ENCODE measurements at regions not wholly inside any gene's neighbourhood (a gene's known extent, or its start where the extent isn't known, plus 50 kb on each side); places are given as distances from the start of the nearest gene placed in this dataset.
A peak's percentile ranks its signal among the peaks of the same experiment; 100 is the strongest.

GRCh38 chr2:217530392-217531090, 472.3 kb downstream of the TNS1 start:
- TF ChIP-seq, protein P1, sequence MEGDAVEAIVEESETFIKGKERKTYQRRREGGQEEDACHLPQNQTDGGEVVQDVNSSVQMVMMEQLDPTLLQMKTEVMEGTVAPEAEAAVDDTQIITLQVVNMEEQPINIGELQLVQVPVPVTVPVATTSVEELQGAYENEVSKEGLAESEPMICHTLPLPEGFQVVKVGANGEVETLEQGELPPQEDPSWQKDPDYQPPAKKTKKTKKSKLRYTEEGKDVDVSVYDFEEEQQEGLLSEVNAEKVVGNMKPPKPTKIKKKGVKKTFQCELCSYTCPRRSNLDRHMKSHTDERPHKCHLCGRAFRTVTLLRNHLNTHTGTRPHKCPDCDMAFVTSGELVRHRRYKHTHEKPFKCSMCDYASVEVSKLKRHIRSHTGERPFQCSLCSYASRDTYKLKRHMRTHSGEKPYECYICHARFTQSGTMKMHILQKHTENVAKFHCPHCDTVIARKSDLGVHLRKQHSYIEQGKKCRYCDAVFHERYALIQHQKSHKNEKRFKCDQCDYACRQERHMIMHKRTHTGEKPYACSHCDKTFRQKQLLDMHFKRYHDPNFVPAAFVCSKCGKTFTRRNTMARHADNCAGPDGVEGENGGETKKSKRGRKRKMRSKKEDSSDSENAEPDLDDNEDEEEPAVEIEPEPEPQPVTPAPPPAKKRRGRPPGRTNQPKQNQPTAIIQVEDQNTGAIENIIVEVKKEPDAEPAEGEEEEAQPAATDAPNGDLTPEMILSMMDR (IDR thresholded peaks at IDR 0.05): no peak
- TF ChIP-seq POLR2A (IDR thresholded peaks at IDR 0.05): no peak
- H3K27ac ChIP-seq: no peak overlapping the region
- intact Hi-C loops (cut with DNase I; ENCODE audit: low total_unique reads): no loop called here
- H3K4me1 ChIP-seq: peaks cover 12% of the 10 kb centered on the region
- WGBS, 2 donors: 56 to 57% methylated on average over 2 of the region's 2 CpGs
- H3K27me3 ChIP-seq: no peaks in the 10 kb centered on the region
- H3K4me3 ChIP-seq: no peak overlapping the region
- DNase-seq: peak; percentile 72
- no peaks in the 10 kb centered on the region for H3K36me3 ChIP-seq (ENCODE audit: low read depth, missing control alignments)
- H3K9me3 ChIP-seq: no peaks in the 10 kb centered on the region

GRCh38 chr2:217529271-217529670, 473.5 kb downstream of the TNS1 start:
- H3K27me3 ChIP-seq: no peaks in the 10 kb centered on the region
- no peak overlapping the region for H3K27ac ChIP-seq
- DNase-seq: no peak
- no peak for TF ChIP-seq POLR2A (IDR thresholded peaks at IDR 0.05)
- TF ChIP-seq, protein P1 (IDR thresholded peaks at IDR 0.05): no peak
- WGBS, 2 donors: 78 to 95% methylated on average over 2 of the region's 2 CpGs
- no peaks in the 10 kb centered on the region for H3K36me3 ChIP-seq (ENCODE audit: low read depth, missing control alignments)
- intact Hi-C loops (cut with DNase I; ENCODE audit: low total_unique reads): no loop called here
- H3K9me3 ChIP-seq: no peaks in the 10 kb centered on the region
- no peak overlapping the region for H3K4me3 ChIP-seq
- H3K4me1 ChIP-seq: peaks cover 12% of the 10 kb centered on the region

DNA sequence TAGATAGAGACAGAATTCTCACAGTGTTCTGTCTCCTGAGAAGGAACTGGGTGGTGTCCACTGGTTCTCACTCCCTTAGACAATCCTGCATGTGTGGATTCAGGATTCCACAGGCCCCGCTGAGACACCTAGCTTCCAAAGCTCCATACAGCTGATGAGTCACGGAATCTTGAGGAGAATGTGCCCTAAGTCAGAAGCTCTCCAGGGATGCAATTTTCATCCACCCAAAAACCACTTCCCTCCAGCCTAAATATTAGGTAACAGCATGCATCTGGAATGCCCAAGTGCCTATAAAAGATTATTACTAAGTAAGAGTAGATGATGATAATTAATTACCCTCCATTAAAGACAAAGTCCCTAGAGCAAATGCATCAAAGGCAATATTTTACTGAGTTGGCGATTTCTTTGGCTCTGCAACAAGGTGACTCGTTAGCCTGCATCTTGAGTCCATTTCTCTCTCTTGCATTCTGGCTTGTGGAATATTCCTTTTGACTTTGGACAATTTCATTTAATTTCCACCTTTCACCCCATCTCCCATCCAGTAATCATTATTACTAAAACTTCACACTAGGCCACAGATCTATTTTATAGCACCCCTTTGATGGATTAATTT, 475.1 kb downstream of the TNS1 start:
- TF ChIP-seq POLR2A (IDR thresholded peaks at IDR 0.05): no peak
- TF ChIP-seq, protein P1 (IDR thresholded peaks at IDR 0.05): no peak
- Histone ChIP-seq H3K4me1 (peaks cover 16% of the 10 kb centered on the region), H3K27ac (no peak overlapping the region), H3K4me3 (no peak overlapping the region), H3K36me3 (ENCODE audit: low read depth, missing control alignments) (no peaks in the 10 kb centered on the region), H3K9me3 (no peaks in the 10 kb centered on the region), H3K27me3 (no peaks in the 10 kb centered on the region)
- 91 to 96% methylated on average over 4 of the region's 4 CpGs for WGBS, 2 donors
- no peak for DNase-seq
- intact Hi-C loops (cut with DNase I; ENCODE audit: low total_unique reads): no loop called here

DNA sequence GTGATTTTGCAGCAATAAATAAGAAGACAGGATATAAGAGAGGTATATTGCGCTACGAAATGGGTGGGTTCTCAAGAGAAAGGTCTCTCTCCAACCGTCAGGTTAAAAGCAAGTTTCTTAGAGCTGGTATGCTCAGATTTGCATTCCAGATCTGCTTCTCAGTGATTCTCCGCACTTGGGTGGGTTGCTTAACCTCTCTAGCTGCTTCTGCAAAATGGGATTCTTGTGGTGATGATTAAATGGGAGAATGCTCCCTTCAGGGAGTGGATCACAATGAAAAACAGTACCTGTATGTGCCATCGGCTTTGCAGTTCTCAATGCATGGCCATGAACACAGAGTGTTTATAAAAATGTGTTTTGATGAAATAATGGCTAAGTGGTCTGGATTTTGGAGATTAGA, 477.7 kb downstream of the TNS1 start:
- 90 to 92% methylated on average over 5 of the region's 5 CpGs for WGBS, 2 donors
- Histone ChIP-seq H3K9me3 (no peaks in the 10 kb centered on the region), H3K4me1 (peaks cover 7% of the 10 kb centered on the region), H3K36me3 (ENCODE audit: low read depth, missing control alignments) (no peaks in the 10 kb centered on the region), H3K4me3 (no peak overlapping the region), H3K27me3 (no peaks in the 10 kb centered on the region), H3K27ac (no peak overlapping the region)
- TF ChIP-seq, protein P1 (IDR thresholded peaks at IDR 0.05): no peak
- TF ChIP-seq POLR2A (IDR thresholded peaks at IDR 0.05): no peak
- intact Hi-C loops (cut with DNase I; ENCODE audit: low total_unique reads): no loop called here
- no peak for DNase-seq

GRCh38 chr2:217523286-217523685, 479.5 kb downstream of the TNS1 start:
- 48 to 68% methylated on average over 7 of the region's 7 CpGs for WGBS, 2 donors

More at GRCh38 chr2:217523286-217523685, 479.5 kb downstream of the TNS1 start:
- no peak overlapping the region for H3K4me3 ChIP-seq
- no peaks in the 10 kb centered on the region for H3K27me3 ChIP-seq
- intact Hi-C loops (cut with DNase I; ENCODE audit: low total_unique reads): no loop called here
- H3K4me1 ChIP-seq: peaks cover 4% of the 10 kb centered on the region
- H3K9me3 ChIP-seq: no peaks in the 10 kb centered on the region
- no peaks in the 10 kb centered on the region for H3K36me3 ChIP-seq (ENCODE audit: low read depth, missing control alignments)
- peak; percentile 18 for DNase-seq
- TF ChIP-seq, protein P1 (IDR thresholded peaks at IDR 0.05): no peak
- TF ChIP-seq POLR2A (IDR thresholded peaks at IDR 0.05): no peak
- no peak overlapping the region for H3K27ac ChIP-seq

Data from testis (tissue), 2 donors.